HG03354 (cell line): ENCODE measurements at regions not wholly inside any gene's neighbourhood (a gene's known extent, or its start where the extent isn't known, plus 50 kb on each side); places are given as distances from the start of the nearest gene placed in this dataset.

Source experiments
- ATAC-seq: cut with Tn5 transposase; IDR thresholded peaks from one replicate; pipeline ENCODE4 v1.9.1; 2021; ENCODE audit warnings: mild to moderate bottlenecking; ENCODE audit not compliant: unreplicated experiment, poor library complexity, severe bottlenecking

GRCh38 chr4:134337574-134337973, 136.0 kb upstream of the PABPC4L start:
- no peak for ATAC-seq

GRCh38 chr4:134328741-134329140, 127.2 kb upstream of the PABPC4L start:
- ATAC-seq = no peak

- no peak for ATAC-seq
Observed at GRCh38 chr4:134327274-134328122, 125.9 kb upstream of the PABPC4L start.

- ATAC-seq = no peak
Observed at GRCh38 chr4:134326866-134327265, 125.3 kb upstream of the PABPC4L start.

- no peak for ATAC-seq
Observed at GRCh38 chr4:134324179-134324578, 122.6 kb upstream of the PABPC4L start.

- ATAC-seq = no peak
Observed at GRCh38 chr4:134320048-134320447, 118.5 kb upstream of the PABPC4L start.

GRCh38 chr4:134313591-134313990, 112.0 kb upstream of the PABPC4L start:
- ATAC-seq = no peak

GRCh38 chr4:134309715-134310114, 108.1 kb upstream of the PABPC4L start:
- no peak for ATAC-seq

- ATAC-seq = no peak
Observed at GRCh38 chr4:134308910-134309309, 107.3 kb upstream of the PABPC4L start.

GRCh38 chr4:134298313-134298712, 96.7 kb upstream of the PABPC4L start:
- no peak for ATAC-seq

- ATAC-seq = no peak
Observed at GRCh38 chr4:134297765-134298164, 96.2 kb upstream of the PABPC4L start.

- no peak for ATAC-seq
Observed at GRCh38 chr4:134282680-134283079, 81.1 kb upstream of the PABPC4L start.

- ATAC-seq = no peak
Observed at GRCh38 chr4:134278675-134279074, 77.1 kb upstream of the PABPC4L start.

GRCh38 chr4:134276476-134276875, 74.9 kb upstream of the PABPC4L start:
- no peak for ATAC-seq

- ATAC-seq = no peak
Observed at GRCh38 chr4:134260126-134260525, 58.5 kb upstream of the PABPC4L start.
